ENCODE measurements at regions not wholly inside any gene's neighbourhood (a gene's known extent, or its start where the extent isn't known, plus 50 kb on each side); places are given as distances from the start of the nearest gene placed in this dataset.

DNA sequence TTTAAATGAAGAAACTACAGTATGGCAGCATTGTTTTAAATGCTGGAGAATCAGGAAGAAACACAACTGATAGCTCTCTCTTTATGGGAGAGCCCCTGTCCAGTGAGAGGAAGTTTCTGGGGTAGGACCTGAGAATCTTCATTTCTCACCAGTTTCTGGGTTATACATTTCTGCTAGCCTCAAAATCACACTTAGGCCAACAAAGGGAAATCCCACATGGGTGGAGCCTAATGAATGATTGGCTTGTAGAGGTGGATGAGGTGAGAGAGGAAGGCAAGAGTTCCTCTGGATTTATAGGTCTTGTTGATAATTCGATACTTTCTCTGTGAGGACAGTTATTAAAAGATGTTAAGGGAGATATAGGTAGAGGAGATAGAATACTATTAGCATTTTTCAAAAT lies 1397.3 kb upstream of the TENM4 start:
- TF ChIP-seq EGR1 (IDR thresholded peaks at IDR 0.05) (no peak), EP300 (IDR thresholded peaks at IDR 0.05; ENCODE audit: borderline replicate concordance) (no peak), CEBPB (IDR thresholded peaks at IDR 0.05) (no peak), TEAD4 (IDR thresholded peaks at IDR 0.05) (no peak)
- TF ChIP-seq, protein P1, sequence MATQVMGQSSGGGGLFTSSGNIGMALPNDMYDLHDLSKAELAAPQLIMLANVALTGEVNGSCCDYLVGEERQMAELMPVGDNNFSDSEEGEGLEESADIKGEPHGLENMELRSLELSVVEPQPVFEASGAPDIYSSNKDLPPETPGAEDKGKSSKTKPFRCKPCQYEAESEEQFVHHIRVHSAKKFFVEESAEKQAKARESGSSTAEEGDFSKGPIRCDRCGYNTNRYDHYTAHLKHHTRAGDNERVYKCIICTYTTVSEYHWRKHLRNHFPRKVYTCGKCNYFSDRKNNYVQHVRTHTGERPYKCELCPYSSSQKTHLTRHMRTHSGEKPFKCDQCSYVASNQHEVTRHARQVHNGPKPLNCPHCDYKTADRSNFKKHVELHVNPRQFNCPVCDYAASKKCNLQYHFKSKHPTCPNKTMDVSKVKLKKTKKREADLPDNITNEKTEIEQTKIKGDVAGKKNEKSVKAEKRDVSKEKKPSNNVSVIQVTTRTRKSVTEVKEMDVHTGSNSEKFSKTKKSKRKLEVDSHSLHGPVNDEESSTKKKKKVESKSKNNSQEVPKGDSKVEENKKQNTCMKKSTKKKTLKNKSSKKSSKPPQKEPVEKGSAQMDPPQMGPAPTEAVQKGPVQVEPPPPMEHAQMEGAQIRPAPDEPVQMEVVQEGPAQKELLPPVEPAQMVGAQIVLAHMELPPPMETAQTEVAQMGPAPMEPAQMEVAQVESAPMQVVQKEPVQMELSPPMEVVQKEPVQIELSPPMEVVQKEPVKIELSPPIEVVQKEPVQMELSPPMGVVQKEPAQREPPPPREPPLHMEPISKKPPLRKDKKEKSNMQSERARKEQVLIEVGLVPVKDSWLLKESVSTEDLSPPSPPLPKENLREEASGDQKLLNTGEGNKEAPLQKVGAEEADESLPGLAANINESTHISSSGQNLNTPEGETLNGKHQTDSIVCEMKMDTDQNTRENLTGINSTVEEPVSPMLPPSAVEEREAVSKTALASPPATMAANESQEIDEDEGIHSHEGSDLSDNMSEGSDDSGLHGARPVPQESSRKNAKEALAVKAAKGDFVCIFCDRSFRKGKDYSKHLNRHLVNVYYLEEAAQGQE (IDR thresholded peaks at IDR 0.05; ENCODE audit: low read depth), result no peak
- TF ChIP-seq, protein P2, sequence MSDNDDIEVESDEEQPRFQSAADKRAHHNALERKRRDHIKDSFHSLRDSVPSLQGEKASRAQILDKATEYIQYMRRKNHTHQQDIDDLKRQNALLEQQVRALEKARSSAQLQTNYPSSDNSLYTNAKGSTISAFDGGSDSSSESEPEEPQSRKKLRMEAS (IDR thresholded peaks at IDR 0.05), result no peak

DNA sequence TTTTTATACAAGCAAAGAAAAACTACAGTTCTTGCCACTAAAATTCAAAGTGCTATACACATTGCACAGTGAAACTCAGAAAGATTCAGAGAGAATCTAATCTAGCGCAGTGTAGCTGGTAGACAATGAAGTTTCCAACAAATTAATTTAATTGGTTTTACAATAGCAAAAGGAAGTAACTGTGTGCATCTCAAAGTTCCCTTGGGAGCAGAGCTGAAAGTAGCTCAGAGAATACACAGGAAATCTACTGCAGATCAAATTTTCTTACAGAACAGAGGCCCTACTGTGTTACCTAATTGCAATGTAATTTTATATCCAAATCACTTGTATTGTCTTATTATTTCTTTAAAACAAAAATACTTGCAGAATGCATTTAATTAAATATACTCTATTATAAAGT lies 1396.2 kb upstream of the TENM4 start:
- TF ChIP-seq, protein P1 (IDR thresholded peaks at IDR 0.05; ENCODE audit: low read depth), result no peak
- no peak for TF ChIP-seq CREB1 (IDR thresholded peaks at IDR 0.05; ENCODE audit: low read depth)
- TF ChIP-seq EP300 (IDR thresholded peaks at IDR 0.05; ENCODE audit: borderline replicate concordance), result no peak
- TF ChIP-seq ZBTB7A (IDR thresholded peaks at IDR 0.05; ENCODE audit: low read depth), result no peak

DNA sequence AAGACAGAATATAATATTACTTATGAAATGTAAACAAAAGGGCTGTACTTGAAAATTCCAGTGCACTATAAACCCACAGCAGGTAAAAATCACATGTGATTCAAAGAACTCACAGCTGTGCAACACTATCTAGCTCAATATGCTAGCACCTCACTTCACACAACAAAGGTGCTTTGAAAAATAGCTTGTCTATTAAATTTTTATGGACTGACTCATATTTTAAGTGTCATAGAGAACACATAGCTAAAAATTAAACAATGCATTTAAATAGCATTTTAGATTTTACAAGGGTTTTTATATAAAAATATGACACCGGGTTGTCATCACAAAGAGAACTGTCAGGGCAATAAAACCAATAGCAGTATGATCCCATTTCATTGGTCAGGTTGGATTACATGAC lies 1390.5 kb upstream of the TENM4 start:
- TF ChIP-seq TCF12 (IDR thresholded peaks at IDR 0.05; ENCODE audit: low read depth), result no peak
- no peak for TF ChIP-seq TAF1 (IDR thresholded peaks at IDR 0.05; ENCODE audit: low read depth)

DNA sequence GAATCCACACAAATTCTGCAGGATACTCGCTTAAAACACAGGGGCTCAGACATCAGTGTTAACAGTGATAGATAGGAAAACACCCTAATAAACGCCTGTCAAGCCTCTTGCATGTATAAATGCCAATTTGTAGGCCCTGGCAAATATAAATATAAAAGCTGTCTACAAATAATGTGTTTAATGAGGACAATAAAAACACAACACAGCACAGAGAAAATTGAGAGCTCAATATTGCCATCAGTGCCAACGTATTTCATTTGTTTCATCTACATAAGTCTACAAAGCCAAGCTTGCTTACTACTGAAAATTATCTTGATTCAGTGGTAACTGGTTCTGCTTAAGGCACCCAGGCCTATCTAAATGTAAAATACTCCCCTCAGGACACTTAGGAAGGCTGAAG lies 1387.0 kb upstream of the TENM4 start:
- no peak for TF ChIP-seq TAF1 (IDR thresholded peaks at IDR 0.05; ENCODE audit: low read depth)

DNA sequence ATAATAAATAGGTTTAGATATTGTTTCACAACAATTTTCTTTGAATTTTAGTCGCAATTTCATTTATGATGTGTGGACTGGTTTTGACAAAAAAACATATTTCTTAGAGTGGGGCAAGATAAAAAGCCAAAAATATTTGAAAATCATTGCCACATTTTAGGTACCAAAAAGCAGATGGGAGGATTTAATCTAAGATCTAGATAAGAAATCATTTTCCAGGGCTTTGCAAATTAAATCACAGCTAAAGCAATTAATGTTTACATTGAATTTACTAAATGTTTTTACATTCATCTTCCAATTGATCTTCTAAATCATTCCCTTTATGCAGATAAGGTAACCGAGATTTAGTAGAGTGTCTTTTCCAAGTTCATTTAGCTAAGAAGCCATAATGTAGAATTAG lies 1386.0 kb upstream of the TENM4 start:
- no peak for TF ChIP-seq NFIC (IDR thresholded peaks at IDR 0.05)
- no peak for TF ChIP-seq CREB1 (IDR thresholded peaks at IDR 0.05; ENCODE audit: low read depth)
- TF ChIP-seq, protein P1 (IDR thresholded peaks at IDR 0.05; ENCODE audit: low read depth), result no peak
- TF ChIP-seq TAF1 (IDR thresholded peaks at IDR 0.05; ENCODE audit: low read depth), result no peak
- TF ChIP-seq EP300 (IDR thresholded peaks at IDR 0.05; ENCODE audit: borderline replicate concordance), result no peak
- TF ChIP-seq, protein P3, sequence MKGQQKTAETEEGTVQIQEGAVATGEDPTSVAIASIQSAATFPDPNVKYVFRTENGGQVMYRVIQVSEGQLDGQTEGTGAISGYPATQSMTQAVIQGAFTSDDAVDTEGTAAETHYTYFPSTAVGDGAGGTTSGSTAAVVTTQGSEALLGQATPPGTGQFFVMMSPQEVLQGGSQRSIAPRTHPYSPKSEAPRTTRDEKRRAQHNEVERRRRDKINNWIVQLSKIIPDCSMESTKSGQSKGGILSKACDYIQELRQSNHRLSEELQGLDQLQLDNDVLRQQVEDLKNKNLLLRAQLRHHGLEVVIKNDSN (IDR thresholded peaks at IDR 0.05), result no peak
- no peak for TF ChIP-seq YY1 (IDR thresholded peaks at IDR 0.05; ENCODE audit: low read depth)
- TF ChIP-seq RAD21 (IDR thresholded peaks at IDR 0.05; ENCODE audit: low read depth), result no peak
- TF ChIP-seq, protein P2 (IDR thresholded peaks at IDR 0.05), result no peak
- TF ChIP-seq CEBPB (IDR thresholded peaks at IDR 0.05), result no peak
- TF ChIP-seq FOXM1 (IDR thresholded peaks at IDR 0.05; ENCODE audit: borderline replicate concordance, low read depth), result no peak
- TF ChIP-seq TCF12 (IDR thresholded peaks at IDR 0.05; ENCODE audit: low read depth), result no peak
- TF ChIP-seq EGR1 (IDR thresholded peaks at IDR 0.05), result no peak

DNA sequence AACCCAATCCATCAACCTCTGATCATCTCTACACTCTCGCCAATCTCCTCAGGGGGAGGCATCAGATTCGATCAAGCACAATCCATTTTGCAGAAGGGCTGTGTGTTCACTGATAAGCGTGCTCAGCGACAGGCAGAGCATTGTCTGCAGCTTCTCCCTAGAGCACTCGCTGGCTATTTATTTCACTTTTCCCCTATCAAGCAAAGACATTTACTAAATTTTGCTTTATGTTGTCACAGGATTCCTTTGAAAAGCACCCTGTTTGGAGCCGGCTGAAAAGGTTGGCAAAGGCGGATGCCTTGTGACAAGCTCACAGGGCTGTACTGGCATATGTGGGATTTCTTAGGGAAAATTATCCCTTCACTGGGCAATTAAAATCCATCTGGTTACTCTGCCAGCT lies 1381.5 kb upstream of the TENM4 start:
- TF ChIP-seq TEAD4 (IDR thresholded peaks at IDR 0.05) (no peak), ZBTB7A (IDR thresholded peaks at IDR 0.05; ENCODE audit: low read depth) (no peak), NFIC (IDR thresholded peaks at IDR 0.05) (no peak), FOXM1 (IDR thresholded peaks at IDR 0.05; ENCODE audit: borderline replicate concordance, low read depth) (no peak), RAD21 (IDR thresholded peaks at IDR 0.05; ENCODE audit: low read depth) (no peak), CREB1 (IDR thresholded peaks at IDR 0.05; ENCODE audit: low read depth) (no peak), EGR1 (IDR thresholded peaks at IDR 0.05) (no peak), TCF12 (IDR thresholded peaks at IDR 0.05; ENCODE audit: low read depth) (no peak), YY1 (IDR thresholded peaks at IDR 0.05; ENCODE audit: low read depth) (no peak), TAF1 (IDR thresholded peaks at IDR 0.05; ENCODE audit: low read depth) (no peak), CEBPB (IDR thresholded peaks at IDR 0.05) (no peak), EP300 (IDR thresholded peaks at IDR 0.05; ENCODE audit: borderline replicate concordance) (no peak)
- TF ChIP-seq, protein P3 (IDR thresholded peaks at IDR 0.05), result no peak
- TF ChIP-seq, protein P2 (IDR thresholded peaks at IDR 0.05), result no peak
- TF ChIP-seq, protein P1 (IDR thresholded peaks at IDR 0.05; ENCODE audit: low read depth), result no peak

Measured in Ishikawa (cell line).